Spinal cord (tissue), 9 donors: ENCODE measurements at regions not wholly inside any gene's neighbourhood (a gene's known extent, or its start where the extent isn't known, plus 50 kb on each side); places are given as distances from the start of the nearest gene placed in this dataset.

Source experiments
- DNase-seq, 6 donors: peaks; one replicate each; pipeline versions ENCODE4 v3.0.0 to v3.0.0-alpha.2; 2013 to 2015; ENCODE audit warnings: low spot score in 6 of 6, low read depth in 4 of 6
- H3K27ac ChIP-seq: one replicate; pipeline ENCODE4 v1.5.1; 2013; ENCODE audit warnings: low read depth, low read length, control low read depth
- H3K27me3 ChIP-seq: one replicate; pipeline ENCODE4 v1.6.1; 2013; ENCODE audit warnings: low read length; ENCODE audit not compliant: control insufficient read depth, insufficient read depth
- H3K36me3 ChIP-seq: one replicate; pipeline ENCODE4 v1.6.1; 2013; ENCODE audit warnings: low read length; ENCODE audit not compliant: control insufficient read depth, insufficient read depth
- H3K4me1 ChIP-seq: one replicate; pipeline ENCODE4 v1.6.1; 2013; ENCODE audit warnings: low read length; ENCODE audit not compliant: control insufficient read depth, insufficient read depth
- H3K4me3 ChIP-seq: one replicate; pipeline ENCODE4 v1.5.1; 2013; ENCODE audit warnings: low read depth, low read length, control low read depth
- H3K9me3 ChIP-seq: one replicate; pipeline ENCODE4 v1.6.1; 2013; ENCODE audit warnings: low read length; ENCODE audit not compliant: control insufficient read depth, insufficient read depth
- WGBS: methylation state at CpG from one replicate; pipeline ENCODE4 v1.1.5; 2013; ENCODE audit warnings: missing lambda C conversion rate; ENCODE audit not compliant: insufficient coverage; 5-methylcytosine and 5-hydroxymethylcytosine counted together
- donor health status: healthy.

DNA sequence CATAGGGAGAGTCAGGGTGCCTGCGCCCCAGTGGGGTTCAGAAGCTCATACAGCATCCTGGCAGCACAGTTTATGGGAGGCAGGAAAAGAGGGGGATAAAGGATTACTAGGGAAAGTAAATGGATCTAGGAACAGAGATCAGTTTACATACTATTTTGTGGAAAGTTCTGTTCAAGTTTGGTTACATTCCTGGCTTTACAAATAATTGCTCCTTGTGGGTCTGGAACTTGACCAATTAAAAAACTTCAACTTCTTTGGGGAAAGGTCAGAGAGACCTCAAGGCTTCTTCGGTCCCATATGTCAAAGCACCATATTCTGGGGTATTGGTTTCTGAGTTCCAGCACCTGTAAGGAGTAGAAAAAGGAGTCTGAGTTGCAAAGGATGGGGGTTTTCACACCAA lies 64.1 kb downstream of the ZDHHC19 start:
- no CpG with 5 or more reads among the region's 2 CpGs for WGBS

DNA sequence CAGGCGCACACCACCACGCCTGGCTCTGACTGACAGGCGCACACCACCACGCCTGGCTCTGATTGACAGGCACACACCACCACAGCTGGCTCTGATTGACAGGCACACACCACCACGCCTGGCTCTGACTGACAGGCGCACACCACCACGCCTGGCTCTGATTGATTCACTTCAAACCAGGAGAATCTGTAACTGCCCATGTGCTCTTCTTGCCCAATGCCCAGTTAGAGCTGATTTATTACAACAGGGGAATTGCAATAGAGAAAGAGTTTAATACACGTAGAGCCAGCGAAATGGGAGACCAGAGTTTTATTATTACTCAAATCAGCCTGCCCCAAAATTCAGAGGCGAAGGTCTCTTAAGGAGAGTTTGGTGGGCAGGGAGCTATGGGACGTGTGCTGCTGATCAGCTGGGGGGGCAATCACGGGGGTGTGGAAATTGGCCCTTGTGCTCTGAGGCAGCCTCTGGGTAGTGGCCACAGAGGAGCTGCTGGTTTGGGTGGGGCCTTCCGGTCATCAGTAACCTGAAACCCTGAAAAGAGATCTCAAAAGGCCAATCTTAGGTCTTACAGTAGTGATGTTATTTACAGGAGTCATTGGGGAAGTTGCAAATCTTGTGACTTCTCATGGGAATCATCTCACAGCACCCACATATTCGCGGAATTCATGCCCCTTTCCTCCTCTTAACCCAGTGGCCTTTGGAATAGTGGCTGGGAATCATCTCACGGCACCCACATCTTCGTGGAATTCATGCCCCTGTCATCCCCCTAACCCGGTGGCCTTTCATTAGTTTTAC lies 63.8 kb upstream of the TFRC start:
- 90% methylated on average over 6 of the region's 18 CpGs for WGBS
- no peak overlapping the region for H3K4me3 ChIP-seq
- H3K4me1 ChIP-seq, result peaks cover 6% of the 10 kb centered on the region
- H3K36me3 ChIP-seq, result no peaks in the 10 kb centered on the region
- no peak overlapping the region for H3K27ac ChIP-seq
- DNase-seq, result no peak
- no peaks in the 10 kb centered on the region for H3K27me3 ChIP-seq
- no peaks in the 10 kb centered on the region for H3K9me3 ChIP-seq

More for the DNA sequence above, 64.1 kb downstream of the ZDHHC19 start:
- H3K4me3 ChIP-seq, result no peak overlapping the region
- H3K27ac ChIP-seq, result no peak overlapping the region
- no peaks in the 10 kb centered on the region for H3K9me3 ChIP-seq
- no peak for DNase-seq
- H3K27me3 ChIP-seq, result no peaks in the 10 kb centered on the region
- no peaks in the 10 kb centered on the region for H3K36me3 ChIP-seq
- peaks cover 4% of the 10 kb centered on the region for H3K4me1 ChIP-seq

DNA sequence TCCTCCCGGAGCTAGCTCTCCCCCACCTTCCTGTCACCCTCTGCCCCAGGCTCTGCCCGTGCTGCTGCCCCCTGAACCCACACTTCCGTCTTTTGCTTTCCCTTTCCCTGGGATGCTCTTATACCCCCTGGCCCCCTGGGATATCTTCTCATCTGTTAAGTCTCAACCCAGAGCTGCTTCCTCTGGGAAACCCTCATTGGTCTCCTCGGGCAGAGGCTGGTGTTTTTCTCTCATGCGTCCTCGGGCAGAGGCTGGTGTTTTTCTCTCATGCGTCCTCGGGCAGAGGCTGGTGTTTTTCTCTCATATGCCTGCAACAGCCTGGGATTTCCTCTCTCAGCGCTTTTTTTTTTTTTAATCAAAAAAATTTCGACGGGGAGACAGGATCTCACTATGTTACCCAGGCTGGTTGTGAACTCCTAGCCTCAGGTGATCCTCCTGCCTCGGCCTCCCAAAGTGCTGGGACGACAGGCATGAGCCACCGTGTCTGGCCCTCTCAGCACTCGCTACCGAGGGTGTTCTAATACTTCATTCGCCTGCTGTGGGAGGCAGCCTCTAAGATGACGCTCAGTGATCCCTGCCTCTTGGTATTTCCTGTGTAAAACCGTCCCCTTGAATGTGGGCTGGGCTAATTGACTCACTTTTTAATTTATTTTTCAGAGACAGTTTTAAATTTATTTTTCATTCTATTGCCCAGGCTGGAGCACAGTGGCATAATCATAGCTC lies 62.7 kb upstream of the TFRC start:
- Histone ChIP-seq H3K27ac (no peak overlapping the region), H3K36me3 (no peaks in the 10 kb centered on the region), H3K4me3 (no peak overlapping the region), H3K9me3 (no peaks in the 10 kb centered on the region), H3K4me1 (peaks cover 6% of the 10 kb centered on the region), H3K27me3 (no peaks in the 10 kb centered on the region)
- WGBS, result 92% methylated on average over 15 of the region's 19 CpGs
- DNase-seq, result no peak

DNA sequence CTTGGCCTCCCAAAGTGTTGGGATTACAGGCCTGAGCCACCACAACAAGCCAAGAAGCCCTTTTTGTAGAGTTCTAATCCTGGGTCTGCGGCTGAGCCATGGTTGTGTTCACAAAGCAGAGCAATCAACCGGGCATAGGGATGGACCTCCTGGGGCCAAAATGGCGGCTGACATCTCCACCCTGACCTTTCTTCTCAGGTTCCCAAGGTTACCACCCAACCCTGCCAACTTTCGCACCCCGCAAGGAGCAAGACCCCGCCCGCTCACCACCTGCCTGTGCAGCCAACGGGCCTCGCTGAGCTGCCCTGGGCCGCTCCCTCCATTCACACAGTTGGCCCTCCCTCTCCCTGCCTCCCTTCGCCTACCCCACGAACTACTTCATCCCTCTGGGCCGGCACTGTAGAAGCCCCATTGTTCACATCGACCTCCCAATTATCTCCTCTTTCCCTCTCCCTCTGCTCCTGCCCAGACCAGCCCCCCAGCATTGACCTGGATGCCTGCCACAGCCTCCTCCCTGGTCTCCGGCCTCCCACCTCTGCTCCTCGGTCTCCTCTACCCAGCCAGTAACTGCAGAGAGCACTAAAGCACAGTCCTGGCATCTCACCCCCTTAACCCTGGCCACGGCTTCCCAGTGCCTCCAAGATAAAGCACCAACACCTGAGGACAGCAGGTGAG lies 62.0 kb upstream of the TFRC start:
- Histone ChIP-seq H3K4me3 (no peak overlapping the region), H3K27me3 (no peaks in the 10 kb centered on the region), H3K27ac (no peak overlapping the region), H3K9me3 (no peaks in the 10 kb centered on the region), H3K36me3 (no peaks in the 10 kb centered on the region), H3K4me1 (peaks cover 6% of the 10 kb centered on the region)
- 86% methylated on average over 17 of the region's 17 CpGs for WGBS
- no peak for DNase-seq

DNA sequence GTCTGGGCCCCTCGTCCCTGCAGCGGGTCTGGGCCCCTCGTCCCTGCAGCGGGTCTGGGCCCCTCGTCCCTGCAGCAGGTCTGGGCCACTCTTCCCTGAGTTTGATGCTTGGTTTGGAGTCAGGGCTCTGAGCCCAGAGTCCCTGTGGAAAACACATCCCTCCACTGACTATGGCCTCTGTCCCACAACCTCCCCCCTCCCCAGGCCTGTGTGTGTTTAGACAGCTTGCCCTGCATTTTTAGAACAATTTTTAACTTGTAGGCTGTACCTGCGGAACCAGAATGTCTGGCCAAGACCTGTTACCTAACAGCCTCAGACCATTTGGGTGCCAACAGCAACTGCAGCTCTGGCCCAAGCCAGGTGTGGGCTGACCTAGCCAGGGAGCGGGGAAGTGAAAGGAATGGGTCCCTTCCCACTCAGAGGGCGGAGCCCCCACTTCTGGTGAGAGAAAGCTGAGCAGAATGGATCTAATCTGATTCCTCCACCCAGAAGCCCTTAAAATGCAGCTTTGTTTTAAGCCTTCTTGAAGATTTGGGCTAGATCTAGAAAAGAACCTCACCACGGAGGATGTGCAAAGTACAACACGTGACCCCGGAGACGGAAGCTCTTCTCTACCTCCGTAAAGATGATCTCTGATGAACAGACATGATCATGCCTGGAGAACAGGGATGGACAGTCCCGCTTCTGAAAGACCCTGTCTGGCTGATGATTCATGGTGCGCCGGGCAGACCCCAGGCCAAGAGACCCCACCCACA lies 60.5 kb upstream of the TFRC start:
- WGBS, result 90% methylated on average over 13 of the region's 16 CpGs
- no peak overlapping the region for H3K27ac ChIP-seq
- peaks cover 6% of the 10 kb centered on the region for H3K4me1 ChIP-seq
- DNase-seq, result no peak
- H3K36me3 ChIP-seq, result no peaks in the 10 kb centered on the region
- H3K27me3 ChIP-seq, result no peaks in the 10 kb centered on the region
- H3K4me3 ChIP-seq, result no peak overlapping the region
- H3K9me3 ChIP-seq, result no peaks in the 10 kb centered on the region

DNA sequence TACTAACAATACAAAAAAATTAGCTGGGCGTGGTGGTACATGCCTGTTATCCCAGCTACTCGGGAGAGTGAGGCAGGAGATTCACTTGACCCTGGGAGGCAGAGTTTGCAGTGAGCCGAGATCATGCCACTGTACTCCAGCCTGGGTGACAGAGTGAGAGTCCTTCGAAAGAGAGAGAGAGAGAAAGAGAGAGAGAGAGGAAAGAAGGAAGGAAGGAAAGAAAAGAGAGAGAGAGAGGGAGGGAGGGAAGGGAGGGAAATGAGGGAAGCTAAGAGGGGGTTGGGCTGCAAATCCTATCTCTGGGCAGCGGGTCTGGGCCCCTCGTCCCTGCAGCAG lies 59.9 kb upstream of the TFRC start:
- 64% methylated on average over 6 of the region's 6 CpGs for WGBS
- no peak overlapping the region for H3K27ac ChIP-seq
- DNase-seq, result no peak
- no peak overlapping the region for H3K4me3 ChIP-seq
- peaks cover 6% of the 10 kb centered on the region for H3K4me1 ChIP-seq
- H3K9me3 ChIP-seq, result no peaks in the 10 kb centered on the region
- no peaks in the 10 kb centered on the region for H3K27me3 ChIP-seq
- H3K36me3 ChIP-seq, result no peaks in the 10 kb centered on the region

DNA sequence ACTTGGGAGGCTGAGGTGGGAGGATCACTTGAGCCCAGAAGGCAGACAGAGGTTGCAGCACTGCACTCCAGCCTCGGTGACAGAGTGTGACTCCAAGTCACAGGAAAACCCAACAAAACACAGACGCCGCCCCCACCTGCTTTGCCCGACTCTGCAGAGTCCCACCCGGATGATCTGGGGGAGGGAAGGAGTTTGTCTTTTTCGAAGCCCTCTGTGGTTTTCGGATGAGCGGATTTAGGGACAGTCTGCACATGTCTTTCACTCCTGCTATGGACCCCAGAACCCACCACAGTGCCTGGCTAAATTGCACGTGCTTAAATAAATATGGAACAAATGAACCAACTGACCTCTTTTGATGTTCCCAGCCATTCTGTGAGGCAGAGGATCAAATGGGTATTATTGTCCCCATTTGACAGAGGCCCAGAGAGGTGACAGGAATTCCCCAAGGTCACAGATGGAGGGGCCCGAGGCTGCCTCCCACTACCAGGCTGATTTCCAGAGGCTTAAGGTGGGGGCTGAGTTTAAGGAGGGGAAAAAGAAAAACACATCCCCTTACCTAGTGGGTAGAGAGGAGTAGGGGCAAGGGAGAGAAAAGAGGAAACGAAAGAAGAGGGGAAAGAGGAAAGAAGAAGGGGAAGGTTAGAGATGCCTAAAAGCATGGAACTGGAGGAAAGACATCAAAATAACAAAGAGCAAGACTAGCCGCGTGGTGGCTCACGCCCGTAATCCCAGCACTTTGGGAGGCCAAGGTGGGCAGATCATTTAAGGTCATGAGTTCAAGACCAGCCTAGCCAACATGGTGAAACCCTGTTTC lies 59.4 kb upstream of the TFRC start:
- H3K27ac ChIP-seq, result no peak overlapping the region
- 86% methylated on average over 8 of the region's 15 CpGs for WGBS
- no peaks in the 10 kb centered on the region for H3K36me3 ChIP-seq
- no peaks in the 10 kb centered on the region for H3K27me3 ChIP-seq
- no peak overlapping the region for H3K4me3 ChIP-seq
- no peaks in the 10 kb centered on the region for H3K9me3 ChIP-seq
- peaks cover 6% of the 10 kb centered on the region for H3K4me1 ChIP-seq
- DNase-seq, result no peak

DNA sequence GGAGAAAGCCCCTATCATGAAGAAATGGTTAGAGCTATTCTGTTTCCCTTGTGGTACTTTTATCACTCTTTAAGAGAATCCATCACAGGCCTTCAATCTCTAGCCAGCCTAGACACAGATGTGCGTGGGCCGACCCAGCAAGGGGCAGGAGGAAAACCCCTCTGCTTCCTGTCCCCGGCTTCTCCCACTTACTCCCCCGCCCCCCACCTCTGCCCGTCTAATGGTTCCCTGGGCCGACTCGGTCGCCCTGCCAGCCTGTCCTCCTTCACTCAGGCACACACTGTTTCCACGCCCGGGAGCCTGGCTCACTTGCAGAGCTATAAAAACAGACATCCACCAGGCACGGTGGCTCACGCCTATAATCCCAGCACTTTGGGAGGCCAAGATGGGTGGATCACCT lies 58.3 kb upstream of the TFRC start:
- no peak for DNase-seq
- WGBS, result 69% methylated on average over 10 of the region's 12 CpGs
- no peak overlapping the region for H3K27ac ChIP-seq
- peaks cover 6% of the 10 kb centered on the region for H3K4me1 ChIP-seq
- no peaks in the 10 kb centered on the region for H3K27me3 ChIP-seq
- no peak overlapping the region for H3K4me3 ChIP-seq
- no peaks in the 10 kb centered on the region for H3K9me3 ChIP-seq
- H3K36me3 ChIP-seq, result no peaks in the 10 kb centered on the region

DNA sequence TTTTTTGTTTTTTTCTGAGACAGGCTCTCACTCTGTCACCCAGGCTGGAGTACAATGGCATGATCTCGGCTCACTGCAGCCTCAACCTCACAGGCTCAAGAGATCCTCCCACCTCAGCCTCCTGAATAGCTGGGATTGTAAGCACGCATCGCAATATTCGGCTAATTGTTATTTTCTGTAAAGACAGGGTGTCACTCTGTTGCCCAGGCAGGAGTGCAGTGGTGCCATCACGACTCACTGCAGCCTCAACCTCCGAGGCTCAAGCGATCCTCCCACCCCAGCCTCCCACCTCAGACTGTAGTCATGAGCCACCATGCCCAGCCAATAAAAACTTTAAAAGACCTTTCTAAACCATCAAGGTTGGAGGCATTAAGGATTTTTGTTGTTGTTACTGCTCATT lies 57.4 kb upstream of the TFRC start:
- Histone ChIP-seq H3K27ac (no peak overlapping the region), H3K4me1 (peaks cover 6% of the 10 kb centered on the region)
- 90% methylated on average over 2 of the region's 7 CpGs for WGBS

More for the DNA sequence above, 57.4 kb upstream of the TFRC start:
- no peaks in the 10 kb centered on the region for H3K36me3 ChIP-seq
- H3K27me3 ChIP-seq, result no peaks in the 10 kb centered on the region
- H3K9me3 ChIP-seq, result no peaks in the 10 kb centered on the region
- no peak overlapping the region for H3K4me3 ChIP-seq
- no peak for DNase-seq
